ENCODE measurements at regions not wholly inside any gene's neighbourhood (a gene's known extent, or its start where the extent isn't known, plus 50 kb on each side); places are given as distances from the start of the nearest gene placed in this dataset.
"Not testable (repeated sequence)": the region's sequence is repeated elsewhere in the genome, so short reads cannot be mapped to it uniquely, and the experiment has no call there.

DNA sequence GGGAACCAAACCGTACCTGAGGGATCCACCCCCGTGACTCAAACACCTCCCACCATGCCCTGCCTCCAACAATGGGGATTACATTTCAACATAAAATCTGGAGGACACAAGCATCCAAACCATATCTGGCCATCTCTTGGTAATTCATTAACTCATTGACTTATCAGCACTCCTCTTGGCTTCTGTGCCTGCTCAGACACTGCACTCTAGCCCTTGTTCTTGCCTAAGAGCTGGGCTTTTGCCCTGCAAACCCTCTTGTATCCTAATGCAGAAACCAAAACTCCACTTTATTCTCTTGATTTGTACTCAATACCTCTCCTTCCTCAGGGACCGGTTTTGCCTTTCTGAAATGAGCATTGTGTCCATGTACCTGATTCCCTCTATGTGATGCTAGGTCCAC lies 330.2 kb upstream of the FZD8 start:
- in situ Hi-C loops (cut with HindIII; ENCODE audit: low sequenced_read_pairs), result no loop called here

DNA sequence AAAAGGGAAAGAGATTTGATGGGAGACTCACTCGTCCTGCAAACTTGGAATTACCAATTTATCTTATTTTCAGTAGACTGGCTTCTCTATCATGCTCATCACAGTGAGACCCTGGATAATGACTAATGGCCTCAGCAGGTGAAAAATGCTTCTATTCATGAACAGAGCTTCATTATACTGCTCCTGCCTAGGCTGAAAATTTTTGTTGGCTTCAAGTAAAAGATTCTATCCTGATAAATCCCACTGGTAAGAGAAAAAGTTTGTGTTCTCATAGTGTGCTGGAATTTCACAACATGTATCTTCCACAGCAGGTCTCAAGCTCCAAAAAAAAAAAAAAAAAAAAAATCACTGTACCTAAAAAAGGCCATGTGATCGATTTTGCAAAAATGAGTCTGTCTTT lies 329.3 kb upstream of the FZD8 start:
- in situ Hi-C loops (cut with HindIII; ENCODE audit: low sequenced_read_pairs), result no loop called here

GRCh38 chr10:35963685-35964084 lies 321.6 kb upstream of the FZD8 start:
- in situ Hi-C loops (cut with HindIII; ENCODE audit: low sequenced_read_pairs), result no loop called here

- in situ Hi-C loops (cut with HindIII; ENCODE audit: low sequenced_read_pairs), result no loop called here
These were observed 319.4 kb upstream of the FZD8 start for GRCh38 chr10:35961501-35961900.

DNA sequence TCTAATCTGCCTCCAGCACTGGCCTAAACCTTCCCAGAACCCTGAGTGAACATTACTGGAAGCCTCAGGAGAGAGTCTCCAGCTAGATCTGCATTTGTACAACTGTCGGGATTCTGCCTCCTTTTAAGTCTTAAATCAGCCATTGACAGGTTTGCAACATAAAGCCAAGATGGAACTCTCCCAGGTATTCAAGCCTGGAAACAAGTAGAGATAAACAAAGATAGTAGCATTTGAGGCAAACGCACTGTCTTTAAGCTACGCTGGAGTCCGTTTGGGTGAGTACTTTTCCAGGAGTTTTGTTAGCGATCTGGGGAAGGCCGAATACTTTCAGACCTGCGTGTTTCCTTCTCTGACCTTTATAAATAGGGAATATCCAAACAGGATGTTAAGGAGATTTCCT lies 317.2 kb upstream of the FZD8 start:
- in situ Hi-C loops (cut with HindIII; ENCODE audit: low sequenced_read_pairs), result no loop called here

- in situ Hi-C loops (cut with HindIII; ENCODE audit: low sequenced_read_pairs), result not testable (repeated sequence)
These were observed 316.5 kb upstream of the FZD8 start for GRCh38 chr10:35958609-35959008.

DNA sequence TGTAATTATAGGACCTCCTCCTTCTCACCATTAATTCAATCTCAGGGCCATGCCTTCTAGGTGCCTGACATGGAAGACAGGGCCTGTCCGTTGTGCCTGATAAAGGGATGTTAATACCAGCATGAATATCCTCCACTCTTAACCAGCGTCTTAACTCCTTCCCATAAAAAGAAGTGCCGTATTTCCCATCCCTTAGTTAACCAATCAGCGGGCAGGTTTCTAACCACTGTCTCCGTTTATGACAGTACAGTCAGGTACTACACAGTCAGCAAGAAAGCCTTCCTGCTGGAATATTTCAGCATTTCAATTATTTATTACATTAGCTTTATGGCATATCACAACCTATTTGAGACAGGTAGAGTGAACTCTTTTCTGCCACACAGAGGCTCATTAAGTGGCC lies 308.6 kb upstream of the FZD8 start:
- in situ Hi-C loops (cut with HindIII; ENCODE audit: low sequenced_read_pairs), result no loop called here

- in situ Hi-C loops (cut with HindIII; ENCODE audit: low sequenced_read_pairs), result no loop called here
These were observed 308.1 kb upstream of the FZD8 start for GRCh38 chr10:35950226-35950625.

DNA sequence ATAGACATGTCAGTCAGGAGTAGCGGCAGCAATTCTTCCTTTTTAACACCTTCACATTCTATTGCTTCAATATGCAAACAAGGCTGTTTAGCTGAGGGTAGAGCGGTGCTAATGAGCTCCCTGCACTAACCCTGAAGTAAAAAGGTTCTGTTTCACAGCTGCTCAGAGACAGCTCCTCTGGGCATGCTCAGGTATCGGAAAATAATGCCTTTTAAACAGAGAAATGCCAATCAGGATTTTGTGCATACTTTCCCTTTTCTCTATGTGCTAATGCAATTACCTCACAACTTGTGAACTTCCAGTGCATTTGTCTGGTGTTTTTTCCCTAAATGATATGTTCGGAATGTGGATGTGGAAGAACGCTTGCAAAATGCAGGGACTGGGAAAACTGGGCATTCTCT lies 307.7 kb upstream of the FZD8 start:
- in situ Hi-C loops (cut with HindIII; ENCODE audit: low sequenced_read_pairs), result no loop called here

DNA sequence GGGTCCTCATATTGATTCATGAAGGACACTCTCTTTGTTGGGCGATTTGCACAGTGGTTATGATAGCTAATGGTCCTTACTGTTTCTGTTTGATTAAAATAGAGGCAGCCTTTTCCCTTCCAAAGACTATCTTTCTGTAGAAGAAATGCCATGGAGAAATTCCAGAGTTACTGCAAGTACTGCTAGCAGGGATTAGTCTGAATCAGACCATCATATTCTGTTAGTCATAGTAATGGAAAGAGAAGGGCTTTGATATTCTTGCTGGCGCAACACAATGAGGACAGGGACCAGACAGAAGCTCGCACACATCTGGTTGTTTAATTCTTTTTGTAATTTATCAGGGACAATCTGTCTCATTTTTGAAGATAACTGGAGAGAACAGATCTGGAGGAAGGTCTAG lies 304.5 kb upstream of the FZD8 start:
- in situ Hi-C loops (cut with HindIII; ENCODE audit: low sequenced_read_pairs), result no loop called here

DNA sequence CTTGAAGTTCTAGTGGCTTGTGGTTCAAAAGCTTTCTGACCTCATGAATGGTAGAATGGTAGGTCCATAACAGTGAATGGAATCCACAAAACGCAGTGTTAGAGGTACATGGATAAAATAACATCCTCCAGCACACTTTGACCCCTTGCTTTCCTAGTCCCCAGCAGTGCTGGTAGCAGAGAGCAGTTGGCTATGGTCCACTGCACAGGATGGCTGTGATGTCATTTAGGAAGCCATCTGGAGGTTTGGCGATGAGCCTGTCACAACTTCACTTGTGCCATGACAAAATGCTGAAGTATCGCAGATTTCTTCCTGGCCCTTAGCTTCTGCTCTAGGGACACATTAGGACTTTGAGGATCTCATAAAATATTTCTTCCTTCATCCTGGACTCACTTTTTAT lies 300.0 kb upstream of the FZD8 start:
- in situ Hi-C loops (cut with HindIII; ENCODE audit: low sequenced_read_pairs), result no loop called here

- in situ Hi-C loops (cut with HindIII; ENCODE audit: low sequenced_read_pairs), result no loop called here
These were observed 298.3 kb upstream of the FZD8 start for GRCh38 chr10:35940141-35941041.

DNA sequence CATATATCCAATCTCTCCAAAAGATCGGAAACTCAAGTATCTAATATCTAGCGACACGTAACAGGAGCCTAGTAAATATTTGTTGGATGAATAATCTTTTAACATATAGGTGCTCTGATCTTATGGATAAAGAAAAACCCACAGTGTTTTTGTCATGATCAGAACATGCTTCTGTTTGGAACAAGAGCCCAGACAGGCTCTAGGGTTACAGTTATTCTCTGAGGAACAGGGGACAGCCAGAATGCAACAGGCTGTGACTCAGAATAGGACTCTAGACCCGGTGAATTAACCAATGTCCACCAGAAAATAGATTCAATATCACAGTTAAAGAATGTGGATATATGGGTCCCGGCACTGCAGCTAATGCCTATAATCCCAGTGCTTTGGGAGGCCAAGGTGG lies 296.1 kb upstream of the FZD8 start:
- in situ Hi-C loops (cut with HindIII; ENCODE audit: low sequenced_read_pairs), result no loop called here

DNA sequence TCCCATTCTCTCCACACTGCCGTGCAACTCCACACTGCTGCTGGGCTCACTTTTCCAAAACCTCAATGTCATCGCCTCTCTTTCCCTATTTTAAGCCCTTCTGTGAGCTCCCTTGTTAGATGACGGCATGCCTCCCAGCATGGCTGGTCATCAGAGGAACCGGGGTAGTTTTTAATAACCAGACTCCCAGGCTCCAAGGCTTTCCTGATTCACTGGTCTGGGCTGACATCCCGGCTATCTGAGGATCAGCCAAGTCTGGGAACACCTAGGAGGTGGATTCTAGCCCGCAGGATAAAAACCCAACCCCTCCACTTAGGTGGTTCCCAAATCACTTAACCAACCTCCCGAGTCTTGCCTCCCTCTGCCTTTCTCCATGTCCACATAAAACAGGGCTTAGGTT lies 295.4 kb upstream of the FZD8 start:
- in situ Hi-C loops (cut with HindIII; ENCODE audit: low sequenced_read_pairs), result no loop called here

DNA sequence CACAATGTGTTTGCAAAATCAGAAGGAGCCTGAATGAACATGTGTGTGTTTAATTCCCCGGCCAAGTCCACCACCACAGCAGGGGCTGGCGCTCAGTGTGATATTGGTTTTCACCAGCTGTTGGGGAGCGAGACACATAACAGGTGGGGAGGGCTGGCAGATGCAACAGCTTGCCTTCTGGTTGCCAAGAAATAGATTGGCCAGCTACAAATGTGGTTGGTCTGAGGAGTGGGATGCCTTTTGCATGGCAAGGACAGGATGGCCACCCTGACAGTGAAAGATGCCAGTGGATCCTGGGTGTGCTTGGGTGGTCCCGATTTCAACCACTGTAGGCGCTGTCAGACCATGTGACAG lies 292.5 kb upstream of the FZD8 start:
- in situ Hi-C loops (cut with HindIII; ENCODE audit: low sequenced_read_pairs), result no loop called here

- in situ Hi-C loops (cut with HindIII; ENCODE audit: low sequenced_read_pairs), result no loop called here
These were observed 292.0 kb upstream of the FZD8 start for GRCh38 chr10:35933940-35934641.

DNA sequence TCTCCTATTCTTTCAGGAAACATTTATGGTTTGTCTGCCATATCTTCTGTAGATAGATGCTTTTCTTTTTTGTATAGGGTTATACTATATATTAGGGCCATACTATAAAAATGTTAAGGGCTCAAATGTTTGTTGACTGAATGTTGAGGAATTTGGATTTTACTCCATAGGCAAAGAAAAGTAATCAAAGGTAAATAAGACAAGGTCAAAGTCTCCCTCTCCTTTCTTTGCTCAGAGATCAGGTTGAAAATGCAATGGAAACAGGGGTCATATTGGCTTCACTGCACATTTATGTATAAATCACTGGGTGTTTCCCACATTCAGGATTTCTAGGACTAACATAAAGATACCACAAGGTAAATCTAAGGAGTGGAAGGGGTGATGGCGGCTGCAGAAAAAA lies 291.4 kb upstream of the FZD8 start:
- in situ Hi-C loops (cut with HindIII; ENCODE audit: low sequenced_read_pairs), result no loop called here

GRCh38 chr10:35929962-35930361 lies 287.9 kb upstream of the FZD8 start:
- in situ Hi-C loops (cut with HindIII; ENCODE audit: low sequenced_read_pairs), result not testable (repeated sequence)

DNA sequence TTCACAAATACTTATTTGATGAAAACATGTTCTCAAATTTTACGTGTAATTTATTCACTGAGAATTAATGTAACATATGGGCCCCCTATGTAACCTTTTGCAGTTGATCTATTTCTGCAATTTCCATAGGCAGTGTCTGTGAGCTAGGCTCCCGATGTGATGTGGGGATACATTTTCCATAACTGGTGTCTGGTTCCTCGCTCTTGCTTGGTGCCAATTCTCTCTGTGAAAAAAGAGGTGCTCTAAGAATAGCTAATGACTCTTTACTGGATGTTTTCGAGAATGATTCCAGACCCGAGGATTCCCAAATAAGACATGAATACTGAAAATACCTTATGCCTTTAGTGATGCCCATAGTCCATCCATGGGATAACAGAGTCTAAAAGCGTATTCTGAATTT lies 286.7 kb upstream of the FZD8 start:
- in situ Hi-C loops (cut with HindIII; ENCODE audit: low sequenced_read_pairs), result no loop called here

GRCh38 chr10:35927990-35928488 lies 285.9 kb upstream of the FZD8 start:
- in situ Hi-C loops (cut with HindIII; ENCODE audit: low sequenced_read_pairs), result no loop called here

DNA sequence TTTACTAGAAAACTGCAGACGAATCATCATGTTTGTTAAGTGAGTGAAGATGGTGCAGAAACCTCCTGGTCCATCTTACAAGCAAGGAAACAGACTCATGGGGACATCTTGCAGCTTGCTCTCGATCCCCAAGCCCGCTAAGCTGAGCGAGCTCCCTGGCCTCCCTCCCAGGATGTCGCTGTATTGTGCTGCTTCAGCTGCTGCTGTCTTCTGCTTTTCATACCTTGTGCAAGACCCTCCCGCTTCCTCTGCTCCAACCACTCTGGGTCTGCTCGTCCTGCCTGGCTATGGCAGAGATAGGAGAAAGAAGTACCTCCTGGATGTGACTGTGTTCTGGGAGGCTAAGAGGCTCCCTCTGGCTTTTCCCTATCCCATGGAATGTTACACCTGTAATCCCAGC lies 285.2 kb upstream of the FZD8 start:
- in situ Hi-C loops (cut with HindIII; ENCODE audit: low sequenced_read_pairs), result no loop called here

DNA sequence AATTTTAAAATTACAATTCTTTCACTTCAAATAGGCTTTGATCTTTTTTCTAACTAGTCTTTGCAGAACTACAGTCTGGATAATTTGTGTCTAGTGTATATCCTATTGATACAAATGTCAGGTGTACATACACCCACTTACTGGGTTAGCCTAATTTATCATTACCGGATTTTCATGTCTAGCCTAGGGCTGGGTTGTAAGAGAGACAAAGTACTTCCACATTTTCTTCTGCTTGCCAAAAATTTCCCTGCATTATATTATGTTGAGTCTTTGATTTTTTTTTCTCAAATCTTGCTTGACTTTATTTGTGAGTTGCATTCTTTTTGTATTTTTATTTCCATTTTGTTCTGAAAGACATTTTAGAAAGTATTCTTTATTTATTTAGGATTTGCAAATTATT lies 284.8 kb upstream of the FZD8 start:
- in situ Hi-C loops (cut with HindIII; ENCODE audit: low sequenced_read_pairs), result no loop called here

Measured in DLD1 (cell line).